Keratinocyte (primary cell): ENCODE measurements at regions not wholly inside any gene's neighbourhood (a gene's known extent, or its start where the extent isn't known, plus 50 kb on each side); places are given as distances from the start of the nearest gene placed in this dataset.

Experiments used
- DNase-seq: peaks from one replicate; pipeline ENCODE4 v3.0.0-alpha.2; 2011; ENCODE audit warnings: low read depth, missing footprints, low spot score
- FAIRE-seq: peaks from 2 replicates; lab custom pipeline; 2011; peaks lifted over from hg19 to GRCh38; lab: Jason Lieb, UNC
- H2AFZ ChIP-seq: 2 replicates; pipeline ENCODE4 v1.6.0; 2012; ENCODE audit warnings: low read length, control low read depth, inconsistent platforms; ENCODE audit not compliant: control insufficient read depth
- H3K27ac ChIP-seq: 2 replicates; pipeline ENCODE4 v1.5.1; 2011; ENCODE audit warnings: low read length; ENCODE audit not compliant: control insufficient read depth, insufficient read depth
- H3K27me3 ChIP-seq: 3 replicates; pipeline ENCODE4 v1.6.0; 2011; ENCODE audit warnings: low read length; ENCODE audit not compliant: control insufficient read depth, insufficient read depth; ENCODE audit errors: extremely low read depth
- H3K36me3 ChIP-seq, 2 experiments: 2 replicates in 1 of 2; 3 replicates in 1 of 2; pipeline ENCODE4 v1.5.1; 2011; ENCODE audit warnings: low read length in 2 of 2, mild to moderate bottlenecking in 1 of 2; ENCODE audit not compliant: control insufficient read depth in 2 of 2, insufficient read depth in 2 of 2; ENCODE audit errors: extremely low read depth in 1 of 2
- H3K4me1 ChIP-seq: 3 replicates; pipeline ENCODE4 v1.5.1; 2011; ENCODE audit warnings: low read length; ENCODE audit not compliant: control insufficient read depth, insufficient read depth; ENCODE audit errors: extremely low read depth
- H3K4me2 ChIP-seq: 3 replicates; pipeline ENCODE4 v1.6.0; 2011; ENCODE audit warnings: low read depth, low read length; ENCODE audit not compliant: control insufficient read depth, insufficient read depth; ENCODE audit errors: extremely low read depth
- H3K4me3 ChIP-seq, 3 experiments: fragments of 200-600 bp in 1 of 3; sonication (generic) in 1 of 3; 2 replicates in 2 of 3; 3 replicates in 1 of 3; pipeline ENCODE4 v1.5.1; 2011 to 2016; ENCODE audit warnings: low read length in 3 of 3, mild to moderate bottlenecking in 3 of 3, control low read depth in 2 of 3, inconsistent platforms in 1 of 3, low read depth in 1 of 3, mixed read lengths in 1 of 3, mixed run types in 1 of 3, moderate library complexity in 1 of 3; ENCODE audit not compliant: control insufficient read depth in 2 of 3, insufficient read depth in 2 of 3; ENCODE audit errors: extremely low read depth in 1 of 3
- H3K79me2 ChIP-seq: 2 replicates; pipeline ENCODE4 v1.6.0; 2012; ENCODE audit warnings: low read length; ENCODE audit not compliant: control insufficient read depth, insufficient read depth
- H3K9ac ChIP-seq: 3 replicates; pipeline ENCODE4 v1.6.0; 2011; ENCODE audit warnings: low read length; ENCODE audit not compliant: control insufficient read depth, insufficient read depth; ENCODE audit errors: extremely low read depth
- H3K9me1 ChIP-seq: 3 replicates; pipeline ENCODE4 v1.6.0; 2011; ENCODE audit warnings: low read length; ENCODE audit not compliant: control insufficient read depth, insufficient read depth; ENCODE audit errors: extremely low read depth
- H3K9me3 ChIP-seq: 2 replicates; pipeline ENCODE4 v1.5.1; 2012; ENCODE audit warnings: low read depth, low read length; ENCODE audit not compliant: control insufficient read depth
- H4K20me1 ChIP-seq: 3 replicates; pipeline ENCODE4 v1.6.0; 2011; ENCODE audit warnings: low read length; ENCODE audit not compliant: control insufficient read depth, insufficient read depth; ENCODE audit errors: extremely low read depth
- EZH2 ChIP-seq: IDR thresholded peaks from one replicate; pipeline ENCODE4 v1.6.1; 2012; ENCODE audit warnings: inconsistent platforms, mild to moderate bottlenecking, low read length, moderate library complexity
- dilution Hi-C: fragments of 300-500 bp; cut with MboI; formaldehyde crosslinking; loops from one replicate; pipeline ENCODE4 v1.7.0; 2020; ENCODE audit warnings: low sequenced_read_pairs; ENCODE audit not compliant: extremely low pct_ligation_motif_present
- TF ChIP-seq, protein P1 (sequence below), 3 experiments: IDR thresholded peaks in 1 of 3; conservative IDR thresholded peaks in 1 of 3; optimal IDR thresholded peaks in 1 of 3; 2 replicates in 2 of 3; 3 replicates in 1 of 3; pipeline versions ENCODE3 to v1.5.1; 2011; ENCODE audit warnings: low read length in 3 of 3, mild to moderate bottlenecking in 3 of 3, moderate library complexity in 2 of 3, control low read depth in 1 of 3, inconsistent platforms in 1 of 3; ENCODE audit not compliant: insufficient read depth in 2 of 3; ENCODE audit errors: extremely low read depth in 1 of 3

- Histone ChIP-seq H3K27me3 (no peaks in the 10 kb centered on the region), H4K20me1 (no peaks in the 10 kb centered on the region), H3K9me1 (no peaks in the 10 kb centered on the region), H2AFZ (no peak overlapping the region), H3K27ac (no peak overlapping the region), H3K36me3 (no peaks in the 10 kb centered on the region), H3K9me3 (no peaks in the 10 kb centered on the region), H3K79me2 (no peaks in the 10 kb centered on the region), H3K4me1 (peaks cover 7% of the 10 kb centered on the region), H3K9ac (no peak overlapping the region), H3K4me3 (no peak overlapping the region), H3K4me2 (no peak overlapping the region)
- dilution Hi-C loops = no loop called here
- TF ChIP-seq EZH2 = no peak
- TF ChIP-seq, protein P1, sequence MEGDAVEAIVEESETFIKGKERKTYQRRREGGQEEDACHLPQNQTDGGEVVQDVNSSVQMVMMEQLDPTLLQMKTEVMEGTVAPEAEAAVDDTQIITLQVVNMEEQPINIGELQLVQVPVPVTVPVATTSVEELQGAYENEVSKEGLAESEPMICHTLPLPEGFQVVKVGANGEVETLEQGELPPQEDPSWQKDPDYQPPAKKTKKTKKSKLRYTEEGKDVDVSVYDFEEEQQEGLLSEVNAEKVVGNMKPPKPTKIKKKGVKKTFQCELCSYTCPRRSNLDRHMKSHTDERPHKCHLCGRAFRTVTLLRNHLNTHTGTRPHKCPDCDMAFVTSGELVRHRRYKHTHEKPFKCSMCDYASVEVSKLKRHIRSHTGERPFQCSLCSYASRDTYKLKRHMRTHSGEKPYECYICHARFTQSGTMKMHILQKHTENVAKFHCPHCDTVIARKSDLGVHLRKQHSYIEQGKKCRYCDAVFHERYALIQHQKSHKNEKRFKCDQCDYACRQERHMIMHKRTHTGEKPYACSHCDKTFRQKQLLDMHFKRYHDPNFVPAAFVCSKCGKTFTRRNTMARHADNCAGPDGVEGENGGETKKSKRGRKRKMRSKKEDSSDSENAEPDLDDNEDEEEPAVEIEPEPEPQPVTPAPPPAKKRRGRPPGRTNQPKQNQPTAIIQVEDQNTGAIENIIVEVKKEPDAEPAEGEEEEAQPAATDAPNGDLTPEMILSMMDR (optimal IDR thresholded peaks at IDR 0.05 in 1 of 3, IDR thresholded peaks at IDR 0.05 in 1 of 3, conservative IDR thresholded peaks at IDR 0.05 in 1 of 3; ENCODE audit: extremely low read depth in 1 of 3, insufficient read depth in 2 of 3, low read length in 3 of 3) = no peak
- FAIRE-seq (peak; percentile 58), DNase-seq (no peak)
Measured at GRCh38 chr2:236782938-236783337, 213.3 kb downstream of the ACKR3 start.

- no peak overlapping the region for H3K4me3 ChIP-seq
- no peak overlapping the region for H2AFZ ChIP-seq
- dilution Hi-C loops = no loop called here
- no peaks in the 10 kb centered on the region for H3K9me3 ChIP-seq
- FAIRE-seq = no peak
- no peaks in the 10 kb centered on the region for H4K20me1 ChIP-seq
- no peak for TF ChIP-seq EZH2
- TF ChIP-seq, protein P1 (optimal IDR thresholded peaks at IDR 0.05 in 1 of 3, IDR thresholded peaks at IDR 0.05 in 1 of 3, conservative IDR thresholded peaks at IDR 0.05 in 1 of 3; ENCODE audit: extremely low read depth in 1 of 3, insufficient read depth in 2 of 3, low read length in 3 of 3) = no peak
- DNase-seq = no peak
- no peak overlapping the region for H3K4me2 ChIP-seq
- H3K27me3 ChIP-seq = no peaks in the 10 kb centered on the region
- no peaks in the 10 kb centered on the region for H3K36me3 ChIP-seq
- H3K4me1 ChIP-seq = peaks cover 6% of the 10 kb centered on the region
- H3K79me2 ChIP-seq = no peaks in the 10 kb centered on the region
- H3K9ac ChIP-seq = no peak overlapping the region
- H3K9me1 ChIP-seq = no peaks in the 10 kb centered on the region
- no peak overlapping the region for H3K27ac ChIP-seq
Measured at GRCh38 chr2:236783417-236784020, 213.9 kb downstream of the ACKR3 start.
